Chondrocyte (in vitro differentiated cells): ENCODE measurements at regions not wholly inside any gene's neighbourhood (a gene's known extent, or its start where the extent isn't known, plus 50 kb on each side); places are given as distances from the start of the nearest gene placed in this dataset.

ENCODE experiments used
- DNase-seq: peaks from one replicate; pipeline ENCODE4 v3.0.0; 2021; ENCODE audit warnings: mixed read lengths, low spot score
- H3K27ac Mint-ChIP-seq: one replicate; pipeline ENCODE4 v1.8.0; 2021; ENCODE audit warnings: mild to moderate bottlenecking, moderate library complexity, mixed read lengths; ENCODE audit not compliant: unreplicated experiment
- H3K27me3 Mint-ChIP-seq: 2 replicates; pipeline ENCODE4 v1.8.0; 2021; ENCODE audit warnings: low read depth, mixed read lengths
- H3K36me3 Mint-ChIP-seq: 2 replicates; pipeline ENCODE4 v1.8.0; 2021; ENCODE audit warnings: low read depth, mixed read lengths
- H3K4me1 Mint-ChIP-seq: 2 replicates; pipeline ENCODE4 v1.8.0; 2021; ENCODE audit warnings: low read depth, mild to moderate bottlenecking, mixed read lengths
- H3K4me3 Mint-ChIP-seq: one replicate; pipeline ENCODE4 v1.8.0; 2021; ENCODE audit warnings: mild to moderate bottlenecking, moderate library complexity, mixed read lengths; ENCODE audit not compliant: unreplicated experiment
- H3K9me3 Mint-ChIP-seq: 2 replicates; pipeline ENCODE4 v1.8.0; 2021; ENCODE audit warnings: low read depth, mixed read lengths
- TF ChIP-seq, protein P1 (sequence below): fragments of 200-600 bp; sonication (generic); IDR thresholded peaks from 2 replicates; pipeline ENCODE4 v1.5.0; 2021; ENCODE audit warnings: antibody characterized with exemption, mild to moderate bottlenecking, moderate library complexity

DNA sequence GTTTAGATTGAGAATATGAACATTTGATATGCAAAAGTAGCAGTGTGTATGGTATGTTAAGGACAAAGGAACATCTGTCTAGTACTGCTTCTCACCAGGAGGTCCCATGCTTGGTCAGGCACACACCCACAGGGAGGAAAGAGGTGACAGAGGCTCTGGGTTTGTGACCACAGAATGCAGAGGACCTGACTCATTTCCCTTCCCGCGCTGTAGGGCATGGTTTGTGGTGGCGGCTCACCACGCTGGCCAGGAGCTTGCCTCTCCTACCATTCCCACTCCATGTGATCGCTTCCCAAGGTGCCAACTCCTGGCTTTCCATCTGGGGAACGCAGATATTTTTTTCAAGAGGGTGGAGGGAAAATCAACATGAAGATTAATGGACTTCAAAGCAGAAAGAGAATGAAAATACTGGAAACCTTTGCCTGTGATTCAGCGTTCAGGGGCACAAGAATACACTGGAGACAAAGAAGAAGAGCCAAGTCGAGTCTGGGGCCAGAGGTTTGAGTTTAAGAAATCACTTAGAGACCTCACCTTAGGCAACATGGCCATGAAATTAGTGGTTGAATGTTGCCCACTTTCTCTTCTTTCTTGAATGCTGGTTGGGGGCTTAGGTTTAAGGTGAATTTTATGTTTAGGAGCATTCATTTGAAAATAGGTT lies 477.8 kb downstream of the CCDC171 start:
- Mint-ChIP-seq H3K27ac (peak overlapping the region; percentile 65), H3K4me1 (peaks cover 75% of the 10 kb centered on the region), H3K27me3 (no peaks in the 10 kb centered on the region), H3K4me3 (no peak overlapping the region), H3K36me3 (no peaks in the 10 kb centered on the region), H3K9me3 (peaks cover 5% of the 10 kb centered on the region)
- DNase-seq: no peak
- TF ChIP-seq, protein P1, sequence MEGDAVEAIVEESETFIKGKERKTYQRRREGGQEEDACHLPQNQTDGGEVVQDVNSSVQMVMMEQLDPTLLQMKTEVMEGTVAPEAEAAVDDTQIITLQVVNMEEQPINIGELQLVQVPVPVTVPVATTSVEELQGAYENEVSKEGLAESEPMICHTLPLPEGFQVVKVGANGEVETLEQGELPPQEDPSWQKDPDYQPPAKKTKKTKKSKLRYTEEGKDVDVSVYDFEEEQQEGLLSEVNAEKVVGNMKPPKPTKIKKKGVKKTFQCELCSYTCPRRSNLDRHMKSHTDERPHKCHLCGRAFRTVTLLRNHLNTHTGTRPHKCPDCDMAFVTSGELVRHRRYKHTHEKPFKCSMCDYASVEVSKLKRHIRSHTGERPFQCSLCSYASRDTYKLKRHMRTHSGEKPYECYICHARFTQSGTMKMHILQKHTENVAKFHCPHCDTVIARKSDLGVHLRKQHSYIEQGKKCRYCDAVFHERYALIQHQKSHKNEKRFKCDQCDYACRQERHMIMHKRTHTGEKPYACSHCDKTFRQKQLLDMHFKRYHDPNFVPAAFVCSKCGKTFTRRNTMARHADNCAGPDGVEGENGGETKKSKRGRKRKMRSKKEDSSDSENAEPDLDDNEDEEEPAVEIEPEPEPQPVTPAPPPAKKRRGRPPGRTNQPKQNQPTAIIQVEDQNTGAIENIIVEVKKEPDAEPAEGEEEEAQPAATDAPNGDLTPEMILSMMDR: no peak

DNA sequence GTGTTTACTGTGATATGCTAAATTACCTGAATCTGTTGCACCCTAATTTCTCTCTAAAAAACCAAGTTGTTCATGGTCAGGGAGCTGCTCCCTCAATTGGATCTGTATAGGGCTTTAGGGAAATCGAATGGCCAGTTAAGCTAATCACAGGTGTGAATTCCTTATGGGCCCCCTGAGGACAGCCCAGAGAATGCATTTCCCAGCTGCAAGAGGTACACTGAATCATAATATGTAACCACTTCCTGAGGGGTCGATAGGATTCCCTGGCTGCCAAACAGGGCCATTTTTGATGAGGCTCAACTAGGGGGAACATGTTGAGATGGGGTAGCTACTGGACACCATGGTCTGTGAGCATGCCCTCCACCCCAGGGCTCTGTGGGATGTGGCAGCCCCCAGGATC lies 478.6 kb downstream of the CCDC171 start:
- TF ChIP-seq, protein P1: no peak
- Mint-ChIP-seq H3K4me1 (peaks cover 75% of the 10 kb centered on the region), H3K27ac (peak overlapping the region; percentile 43)

DNA sequence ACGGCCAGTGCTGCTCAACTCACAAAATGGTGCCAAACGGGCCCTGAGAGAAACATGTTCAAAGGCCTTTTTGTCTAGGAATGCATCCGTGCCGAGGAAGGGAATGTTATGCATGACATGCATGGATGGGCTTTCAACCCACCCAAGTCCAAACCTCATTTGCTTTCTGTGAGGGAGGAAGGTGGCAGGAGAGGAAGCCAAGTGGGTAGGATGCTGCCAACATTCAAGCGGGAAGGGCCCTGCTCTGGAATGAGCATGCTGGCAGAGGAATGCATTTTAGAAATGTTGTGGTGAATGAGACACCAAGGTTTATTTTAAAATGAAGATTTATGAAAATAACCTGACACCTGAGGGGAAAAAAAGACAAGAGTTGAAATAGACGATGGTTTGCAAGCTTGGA lies 479.1 kb downstream of the CCDC171 start:
- H3K27me3 Mint-ChIP-seq: no peaks in the 10 kb centered on the region
- TF ChIP-seq, protein P1: no peak
- peaks cover 2% of the 10 kb centered on the region for H3K36me3 Mint-ChIP-seq
- H3K4me3 Mint-ChIP-seq: no peak overlapping the region
- H3K9me3 Mint-ChIP-seq: peaks cover 8% of the 10 kb centered on the region
- no peak for DNase-seq
- peaks cover 78% of the 10 kb centered on the region for H3K4me1 Mint-ChIP-seq
- H3K27ac Mint-ChIP-seq: peak overlapping the region; percentile 43

More for the DNA sequence above, 478.6 kb downstream of the CCDC171 start:
- Mint-ChIP-seq H3K4me3 (no peak overlapping the region), H3K27me3 (no peaks in the 10 kb centered on the region), H3K36me3 (no peaks in the 10 kb centered on the region), H3K9me3 (peaks cover 5% of the 10 kb centered on the region)
- DNase-seq: no peak

DNA sequence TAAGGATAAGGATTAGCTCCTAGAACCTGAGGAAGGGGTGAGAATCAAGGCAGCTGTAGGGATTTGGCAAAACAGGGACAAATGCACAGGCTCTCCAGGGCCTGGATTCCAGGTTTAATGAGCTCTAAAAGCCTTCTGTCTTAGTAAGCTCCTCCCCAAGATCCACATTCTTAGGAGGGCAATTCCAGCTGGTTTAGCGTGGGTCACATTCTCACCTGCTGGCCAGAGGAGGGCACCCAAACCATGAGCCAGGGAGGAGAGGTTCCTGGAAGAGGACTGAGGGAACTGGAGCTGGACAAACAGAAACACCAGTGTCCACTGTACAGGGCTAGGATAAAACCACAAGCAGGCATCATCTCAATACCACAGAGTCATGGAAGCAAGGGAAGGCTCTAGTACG lies 480.0 kb downstream of the CCDC171 start:
- H3K27ac Mint-ChIP-seq: no peak overlapping the region
- no peak for DNase-seq
- H3K27me3 Mint-ChIP-seq: no peaks in the 10 kb centered on the region
- H3K9me3 Mint-ChIP-seq: peaks cover 15% of the 10 kb centered on the region
- peaks cover 2% of the 10 kb centered on the region for H3K36me3 Mint-ChIP-seq
- TF ChIP-seq, protein P1: peak; percentile 64
- no peak overlapping the region for H3K4me3 Mint-ChIP-seq
- H3K4me1 Mint-ChIP-seq: peaks cover 70% of the 10 kb centered on the region

DNA sequence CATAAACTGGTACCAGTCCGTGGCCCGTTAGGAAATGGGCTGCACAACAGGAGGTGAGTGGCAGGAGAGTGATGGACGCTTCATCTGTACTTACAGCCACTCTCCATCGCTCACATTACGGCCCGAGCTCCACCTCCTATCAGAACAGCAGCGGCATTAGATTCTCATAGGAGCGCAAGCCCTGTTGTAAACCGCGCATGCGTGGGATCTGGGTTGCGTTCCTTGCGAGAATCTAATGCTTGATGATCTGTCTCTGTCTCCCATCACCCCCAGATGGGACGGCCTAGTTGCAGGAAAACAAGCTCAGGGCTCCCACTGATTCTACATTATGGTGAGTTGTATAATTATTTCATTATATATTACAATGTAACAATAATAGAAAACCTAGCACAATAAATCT lies 480.4 kb downstream of the CCDC171 start:
- TF ChIP-seq, protein P1: no peak
- Mint-ChIP-seq H3K4me3 (no peak overlapping the region), H3K36me3 (peaks cover 2% of the 10 kb centered on the region), H3K27me3 (no peaks in the 10 kb centered on the region), H3K27ac (no peak overlapping the region), H3K9me3 (peaks cover 17% of the 10 kb centered on the region), H3K4me1 (peaks cover 66% of the 10 kb centered on the region)
- DNase-seq: no peak
